ENCODE measurements at regions not wholly inside any gene's neighbourhood (a gene's known extent, or its start where the extent isn't known, plus 50 kb on each side); places are given as distances from the start of the nearest gene placed in this dataset.
"Not testable (repeated sequence)": the region's sequence is repeated elsewhere in the genome, so short reads cannot be mapped to it uniquely, and the experiment has no call there.

- TF ChIP-seq ZNF384 (IDR thresholded peaks at IDR 0.05) (no peak), HDGF (IDR thresholded peaks at IDR 0.05; ENCODE audit: borderline replicate concordance) (no peak), PKNOX1 (IDR thresholded peaks at IDR 0.05) (peak; percentile 67), ELF4 (IDR thresholded peaks at IDR 0.05) (no peak), CTBP1 (IDR thresholded peaks at IDR 0.05; ENCODE audit: borderline replicate concordance) (peak; percentile 37; the same call in 1 of the 2 replicates), SP1 (IDR thresholded peaks at IDR 0.05) (no peak)
- DNase-seq (ENCODE audit: extremely low spot score), result no peak
- ChIA-PET CTCF (no interaction called here), POLR2A (no interaction called here)
These were observed 310.1 kb upstream of the HNRNPA3 start for GRCh38 chr2:176902454-176902853.

GRCh38 chr2:176904053-176904452 lies 308.5 kb upstream of the HNRNPA3 start:
- POLR2A ChIA-PET; CTCF ChIA-PET; DNase-seq (ENCODE audit: extremely low spot score): not testable (repeated sequence)

GRCh38 chr2:176907341-176907740 lies 305.3 kb upstream of the HNRNPA3 start:
- TF ChIP-seq ZNF384 (IDR thresholded peaks at IDR 0.05) (no peak), ARNT (IDR thresholded peaks at IDR 0.05) (no peak), CTBP1 (IDR thresholded peaks at IDR 0.05; ENCODE audit: borderline replicate concordance) (no peak), FOXA1 (IDR thresholded peaks at IDR 0.05) (no peak), SP1 (IDR thresholded peaks at IDR 0.05) (no peak), L3MBTL2 (conservative IDR thresholded peaks at IDR 0.05) (no peak)
- DNase-seq (ENCODE audit: extremely low spot score), result no peak
- CTCF ChIA-PET, result no interaction called here
- POLR2A ChIA-PET, result no interaction called here

GRCh38 chr2:176910828-176911227 lies 301.8 kb upstream of the HNRNPA3 start:
- ChIA-PET CTCF (interaction anchor here (0.6 kb wide), 1 partner anchor 231 kb away, joined by 3 read pairs; no protein-coding TSS in a partner anchor), POLR2A (no interaction called here)
- no peak for DNase-seq (ENCODE audit: extremely low spot score)
- TF ChIP-seq FOXM1 (IDR thresholded peaks at IDR 0.05; ENCODE audit: borderline replicate concordance) (no peak), LEF1 (IDR thresholded peaks at IDR 0.05; ENCODE audit: borderline replicate concordance) (no peak), SUZ12 (IDR thresholded peaks at IDR 0.05) (no peak), BHLHE40 (IDR thresholded peaks at IDR 0.05; ENCODE audit: borderline replicate concordance) (no peak), PKNOX1 (IDR thresholded peaks at IDR 0.05) (no peak), TARDBP (IDR thresholded peaks at IDR 0.05) (no peak), ZNF384 (IDR thresholded peaks at IDR 0.05) (no peak), FOXA1 (IDR thresholded peaks at IDR 0.05) (no peak), SP1 (IDR thresholded peaks at IDR 0.05) (no peak), FOXK2 (IDR thresholded peaks at IDR 0.05) (no peak), HDGF (IDR thresholded peaks at IDR 0.05; ENCODE audit: borderline replicate concordance) (no peak), ELF4 (IDR thresholded peaks at IDR 0.05) (no peak), CTBP1 (IDR thresholded peaks at IDR 0.05; ENCODE audit: borderline replicate concordance) (no peak), ARNT (IDR thresholded peaks at IDR 0.05) (no peak), L3MBTL2 (conservative IDR thresholded peaks at IDR 0.05) (no peak), NFRKB (IDR thresholded peaks at IDR 0.05) (no peak)

GRCh38 chr2:176913955-176914354 lies 298.6 kb upstream of the HNRNPA3 start:
- POLR2A ChIA-PET, result no interaction called here
- CTCF ChIA-PET, result no interaction called here
- TF ChIP-seq CTBP1 (IDR thresholded peaks at IDR 0.05; ENCODE audit: borderline replicate concordance), result no peak
- no peak for TF ChIP-seq NFRKB (IDR thresholded peaks at IDR 0.05)
- no peak for TF ChIP-seq FOXK2 (IDR thresholded peaks at IDR 0.05)
- no peak for TF ChIP-seq HDGF (IDR thresholded peaks at IDR 0.05; ENCODE audit: borderline replicate concordance)
- TF ChIP-seq ARNT (IDR thresholded peaks at IDR 0.05), result no peak
- no peak for TF ChIP-seq ZNF384 (IDR thresholded peaks at IDR 0.05)
- no peak for DNase-seq (ENCODE audit: extremely low spot score)

- CTCF ChIA-PET, result no interaction called here
- POLR2A ChIA-PET, result no interaction called here
- DNase-seq (ENCODE audit: extremely low spot score), result no peak
- TF ChIP-seq TARDBP (IDR thresholded peaks at IDR 0.05) (no peak), HDGF (IDR thresholded peaks at IDR 0.05; ENCODE audit: borderline replicate concordance) (no peak), FOXA1 (IDR thresholded peaks at IDR 0.05) (no peak), ELF4 (IDR thresholded peaks at IDR 0.05) (no peak), BHLHE40 (IDR thresholded peaks at IDR 0.05; ENCODE audit: borderline replicate concordance) (no peak), SUZ12 (IDR thresholded peaks at IDR 0.05) (no peak), L3MBTL2 (conservative IDR thresholded peaks at IDR 0.05) (no peak), FOXM1 (IDR thresholded peaks at IDR 0.05; ENCODE audit: borderline replicate concordance) (no peak), ZNF384 (IDR thresholded peaks at IDR 0.05) (no peak), ARNT (IDR thresholded peaks at IDR 0.05) (no peak), SP1 (IDR thresholded peaks at IDR 0.05) (no peak), FOXK2 (IDR thresholded peaks at IDR 0.05) (no peak), LEF1 (IDR thresholded peaks at IDR 0.05; ENCODE audit: borderline replicate concordance) (no peak), CTBP1 (IDR thresholded peaks at IDR 0.05; ENCODE audit: borderline replicate concordance) (no peak), PKNOX1 (IDR thresholded peaks at IDR 0.05) (no peak), NFRKB (IDR thresholded peaks at IDR 0.05) (no peak)
These were observed 298.2 kb upstream of the HNRNPA3 start for GRCh38 chr2:176914371-176914770.

GRCh38 chr2:176922545-176922944 lies 290.0 kb upstream of the HNRNPA3 start:
- POLR2A ChIA-PET; CTCF ChIA-PET; DNase-seq (ENCODE audit: extremely low spot score): not testable (repeated sequence)

Data from HEK293T (cell line).